CD4-positive, alpha-beta T cell (primary cell): ENCODE measurements at regions not wholly inside any gene's neighbourhood (a gene's known extent, or its start where the extent isn't known, plus 50 kb on each side); places are given as distances from the start of the nearest gene placed in this dataset.

Experiments used
- ATAC-seq: fragments of 200-7000 bp; cut with Tn5 transposase; one replicate; pipeline ENCODE4 v1.10.0; 2022; ENCODE audit warnings: mild to moderate bottlenecking; ENCODE audit not compliant: poor library complexity
- CTCF ChIA-PET: fragments of 350-600 bp; sonication (Branson Sonifier 250); formaldehyde crosslinking; loops from one replicate; lab custom pipeline; 2021; ENCODE audit warnings: antibody characterized with exemption, inconsistent platforms; lab: Charles Lee
- POLR2A ChIA-PET: fragments of 350-600 bp; sonication (Branson Sonifier 250); formaldehyde crosslinking; loops from one replicate; lab custom pipeline; 2021; ENCODE audit warnings: antibody characterized with exemption, inconsistent platforms; lab: Charles Lee
- DNase-seq, 14 experiments: peaks; one replicate each; pipeline ENCODE4 v3.0.0-alpha.2; 2013 to 2020; ENCODE audit warnings: mixed read lengths in 2 of 14
- H3K27ac ChIP-seq, 2 donors: one replicate each; pipeline versions ENCODE4 v1.5.1 to v1.7.0; 2013; ENCODE audit warnings: low read length in 2 of 2, low read depth in 1 of 2, mild to moderate bottlenecking in 1 of 2
- H3K27me3 ChIP-seq, 2 experiments: 1 replicate in 1 of 2; 2 replicates in 1 of 2; pipeline versions ENCODE4 v1.6.1 to v1.7.0; 2013; ENCODE audit warnings: low read length in 2 of 2, control low read depth in 1 of 2, mild to moderate bottlenecking in 1 of 2, moderate library complexity in 1 of 2; ENCODE audit not compliant: insufficient read depth in 2 of 2, control insufficient read depth in 1 of 2
- H3K36me3 ChIP-seq: one replicate; pipeline ENCODE4 v1.6.1; 2013; ENCODE audit warnings: low read length, control low read depth; ENCODE audit not compliant: insufficient read depth
- H3K4me1 ChIP-seq: one replicate; pipeline ENCODE4 v1.6.1; 2013; ENCODE audit warnings: low read length, control low read depth; ENCODE audit not compliant: insufficient read depth
- H3K4me3 ChIP-seq: one replicate; pipeline ENCODE4 v1.5.1; 2013; ENCODE audit warnings: mild to moderate bottlenecking, low read length, moderate library complexity
- H3K9me3 ChIP-seq, 2 experiments: 1 replicate in 1 of 2; 2 replicates in 1 of 2; pipeline versions ENCODE4 v1.6.1 to v1.7.0; 2013; ENCODE audit warnings: low read length in 2 of 2, mild to moderate bottlenecking in 2 of 2, control low read depth in 1 of 2, moderate library complexity in 1 of 2; ENCODE audit not compliant: control insufficient read depth in 1 of 2, insufficient read depth in 1 of 2
- H3K27ac Mint-ChIP-seq: one replicate; pipeline ENCODE4 v1.8.0; 2020; ENCODE audit warnings: mixed read lengths
- H3K27me3 Mint-ChIP-seq: one replicate; pipeline ENCODE4 v1.8.0; 2021; ENCODE audit warnings: mixed read lengths
- H3K36me3 Mint-ChIP-seq: one replicate; pipeline ENCODE4 v1.8.0; 2021; ENCODE audit warnings: low read depth, mixed read lengths
- H3K4me1 Mint-ChIP-seq: one replicate; pipeline ENCODE4 v1.8.0; 2021; ENCODE audit warnings: low read depth, mixed read lengths
- H3K4me3 Mint-ChIP-seq: one replicate; pipeline ENCODE4 v1.8.0; 2020; ENCODE audit warnings: mild to moderate bottlenecking, mixed read lengths
- H3K9me3 Mint-ChIP-seq: one replicate; pipeline ENCODE4 v1.8.0; 2020; ENCODE audit warnings: mixed read lengths
- CTCF ChIP-seq: fragments of 200-600 bp; IDR thresholded peaks from one replicate; pipeline ENCODE4 v1.8.0; 2022; ENCODE audit warnings: antibody characterized with exemption, mild to moderate bottlenecking
- intact Hi-C, 2 experiments: fragments of 100-400 bp; cut with DNase I in 1 of 2; cut with micrococcal nuclease in 1 of 2; formaldehyde crosslinking; loops; one replicate each; pipeline versions ENCODE4 v1.15.1 to v1.9.0; 2023 to 2025; cut with DNase I, micrococcal nuclease

- no peak overlapping the region for H3K27ac Mint-ChIP-seq
- H3K4me3 Mint-ChIP-seq: no peak overlapping the region
- no peaks in the 10 kb centered on the region for H3K36me3 Mint-ChIP-seq
- H3K4me1 ChIP-seq: no peaks in the 10 kb centered on the region
- DNase-seq (no peak), ATAC-seq (no peak)
- H3K27ac ChIP-seq: no peak overlapping the region
- POLR2A ChIA-PET: no interaction called here
- CTCF ChIA-PET: no interaction called here
- no peaks in the 10 kb centered on the region for H3K4me1 Mint-ChIP-seq
- H3K9me3 ChIP-seq: peaks cover 0 to 15% of the 10 kb centered on the region in 2 experiments
- H3K27me3 Mint-ChIP-seq: no peaks in the 10 kb centered on the region
- no peak for TF ChIP-seq CTCF
- H3K4me3 ChIP-seq: no peak overlapping the region
- no peaks in the 10 kb centered on the region for H3K36me3 ChIP-seq
- intact Hi-C loops: no loop called here
- no peaks in the 10 kb centered on the region for H3K27me3 ChIP-seq
- H3K9me3 Mint-ChIP-seq: peaks cover 4% of the 10 kb centered on the region
Observed at GRCh38 chr5:15346738-15347137, 153.2 kb upstream of the FBXL7 start.

- Histone ChIP-seq H3K27me3 (no peaks in the 10 kb centered on the region), H3K9me3 (peaks cover 0 to 15% of the 10 kb centered on the region in 2 experiments), H3K36me3 (no peaks in the 10 kb centered on the region), H3K27ac (no peak overlapping the region), H3K4me1 (no peaks in the 10 kb centered on the region), H3K4me3 (no peak overlapping the region)
- TF ChIP-seq CTCF: no peak
- ChIA-PET POLR2A (no interaction called here), CTCF (no interaction called here)
- intact Hi-C loops: no loop called here
- Mint-ChIP-seq H3K9me3 (peaks cover 5% of the 10 kb centered on the region), H3K27me3 (no peaks in the 10 kb centered on the region), H3K4me3 (no peak overlapping the region), H3K27ac (no peak overlapping the region), H3K36me3 (no peaks in the 10 kb centered on the region), H3K4me1 (no peaks in the 10 kb centered on the region)
- ATAC-seq: no peak
- no peak for DNase-seq
Observed at GRCh38 chr5:15344954-15345353, 155.0 kb upstream of the FBXL7 start.

GRCh38 chr5:15338546-15338945 is 161.4 kb upstream of the FBXL7 start:
- no peak overlapping the region for H3K27ac Mint-ChIP-seq
- H3K4me3 Mint-ChIP-seq: no peak overlapping the region
- ChIA-PET POLR2A (no interaction called here), CTCF (no interaction called here)
- peaks cover 14% of the 10 kb centered on the region for H3K9me3 Mint-ChIP-seq
- no peaks in the 10 kb centered on the region for H3K27me3 Mint-ChIP-seq
- no peak for TF ChIP-seq CTCF
- Histone ChIP-seq H3K4me3 (no peak overlapping the region), H3K9me3 (peaks cover 0 to 10% of the 10 kb centered on the region in 2 experiments), H3K4me1 (no peaks in the 10 kb centered on the region), H3K27me3 (no peaks in the 10 kb centered on the region), H3K27ac (no peak overlapping the region), H3K36me3 (no peaks in the 10 kb centered on the region)
- no peak for DNase-seq
- H3K36me3 Mint-ChIP-seq: no peaks in the 10 kb centered on the region
- intact Hi-C loops: no loop called here
- H3K4me1 Mint-ChIP-seq: no peaks in the 10 kb centered on the region
- no peak for ATAC-seq
